K562 (cell line): ENCODE measurements at regions not wholly inside any gene's neighbourhood (a gene's known extent, or its start where the extent isn't known, plus 50 kb on each side); places are given as distances from the start of the nearest gene placed in this dataset.

ENCODE experiments used
- BHLHE40 ChIP-seq: IDR thresholded peaks from 2 replicates; pipeline ENCODE4 v1.6.1; 2011; ENCODE audit warnings: low read length, improper control_type of control experiment
- CLOCK ChIP-seq: fragments of 250-450 bp; sonication (Bioruptor Pico); IDR thresholded peaks from 2 replicates; pipeline ENCODE4 v1.4.0; 2020; ENCODE audit warnings: mild to moderate bottlenecking, moderate library complexity, borderline replicate concordance
- CREM ChIP-seq: IDR thresholded peaks from 2 replicates; pipeline ENCODE4 v1.6.1; 2014; ENCODE audit warnings: antibody characterized with exemption, low read depth
- E2F5 ChIP-seq: sonication (generic); formaldehyde crosslinking; IDR thresholded peaks from 2 replicates; pipeline ENCODE4 v1.8.0; 2022; ENCODE audit warnings: mild to moderate bottlenecking, missing genetic modification reagents
- GATAD2A ChIP-seq: fragments of 450-650 bp; IDR thresholded peaks from 2 replicates; pipeline ENCODE4 v1.6.1; 2017
- HSF4 ChIP-seq: fragments of 250-450 bp; sonication (Bioruptor Pico); IDR thresholded peaks from 2 replicates; pipeline ENCODE4 v2.1.2; 2022; ENCODE audit warnings: mild to moderate bottlenecking, moderate library complexity, borderline replicate concordance
- KHSRP ChIP-seq: fragments of 450-650 bp; IDR thresholded peaks from 2 replicates; pipeline ENCODE4 v1.6.1; 2017
- L3MBTL2 ChIP-seq: fragments of 450-650 bp; IDR thresholded peaks from 2 replicates; pipeline ENCODE4 v1.6.1; 2016; ENCODE audit warnings: mild to moderate bottlenecking, moderate library complexity
- MTA2 ChIP-seq: fragments of 450-650 bp; IDR thresholded peaks from 2 replicates; pipeline ENCODE4 v1.6.1; 2016; ENCODE audit warnings: low read depth
- NELFE ChIP-seq: IDR thresholded peaks from 2 replicates; pipeline ENCODE4 v1.6.1; 2011; ENCODE audit warnings: mild to moderate bottlenecking; ENCODE audit not compliant: insufficient read depth, insufficient read length
- NR2C1 ChIP-seq, 2 experiments: fragments of 450-650 bp; IDR thresholded peaks; 2 replicates each; pipeline ENCODE4 v1.6.1; 2017; ENCODE audit warnings: mild to moderate bottlenecking in 2 of 2, antibody characterized with exemption in 1 of 2, inconsistent platforms in 1 of 2, missing compliant biosample characterization in 1 of 2, missing genetic modification characterization in 1 of 2
- PCBP1 ChIP-seq: fragments of 200-400 bp; formaldehyde crosslinking; IDR thresholded peaks from 2 replicates; pipeline ENCODE4 v1.6.1; 2018; ENCODE audit warnings: mild to moderate bottlenecking, low read depth, low read length; ENCODE audit not compliant: poor library complexity, severe bottlenecking
- PHF21A ChIP-seq: fragments of 450-650 bp; IDR thresholded peaks from 2 replicates; pipeline ENCODE4 v1.6.1; 2017; ENCODE audit warnings: low read depth, borderline replicate concordance
- POLR2AphosphoS5 ChIP-seq: IDR thresholded peaks from 2 replicates; pipeline ENCODE4 v1.6.1; 2011; ENCODE audit warnings: mild to moderate bottlenecking, low read depth, low read length, moderate library complexity; ENCODE audit not compliant: control insufficient read depth, insufficient read depth
- RAD21 ChIP-seq, 2 experiments: fragments of 250-450 bp in 1 of 2; fragments of 450-650 bp in 1 of 2; sonication (Bioruptor Pico) in 1 of 2; formaldehyde crosslinking in 1 of 2; IDR thresholded peaks in 1 of 2; conservative IDR thresholded peaks in 1 of 2; 2 replicates each; pipeline versions ENCODE4 v1.4.0 to v1.8.0; 2020 to 2022; ENCODE audit warnings: mild to moderate bottlenecking in 2 of 2, moderate library complexity in 1 of 2
- RBBP5 ChIP-seq: fragments of 200-600 bp; sonication (generic); IDR thresholded peaks from 2 replicates; pipeline ENCODE4 v1.6.1; 2012; ENCODE audit warnings: borderline replicate concordance, mild to moderate bottlenecking, low read length, control low read depth, inconsistent platforms; ENCODE audit not compliant: insufficient read depth, poor library complexity, severe bottlenecking
- RFX1 ChIP-seq: fragments of 450-650 bp; IDR thresholded peaks from 2 replicates; pipeline ENCODE4 v1.6.1; 2016; ENCODE audit warnings: mild to moderate bottlenecking, moderate library complexity
- SAFB ChIP-seq: fragments of 200-400 bp; formaldehyde crosslinking; IDR thresholded peaks from 2 replicates; pipeline ENCODE4 v1.6.1; 2017; ENCODE audit warnings: low read depth, low read length, borderline replicate concordance
- SIN3B ChIP-seq: fragments of 450-650 bp; IDR thresholded peaks from 2 replicates; pipeline ENCODE4 v1.6.1; 2017; ENCODE audit warnings: low read depth, mild to moderate bottlenecking, moderate library complexity
- SMARCA5 ChIP-seq: fragments of 450-650 bp; IDR thresholded peaks from 2 replicates; pipeline ENCODE4 v1.6.1; 2016
- SREBF2 ChIP-seq: sonication (generic); formaldehyde crosslinking; IDR thresholded peaks from 2 replicates; pipeline ENCODE4 v1.4.0; 2020; ENCODE audit warnings: mild to moderate bottlenecking, missing genetic modification reagents
- TFAM ChIP-seq: fragments of 250-450 bp; sonication (Bioruptor Pico); conservative IDR thresholded peaks from 2 replicates; pipeline ENCODE4 v1.5.0; 2021; ENCODE audit warnings: mild to moderate bottlenecking, moderate library complexity
- TGIF2 ChIP-seq: sonication (generic); formaldehyde crosslinking; IDR thresholded peaks from 2 replicates; pipeline ENCODE4 v1.8.1; 2022; ENCODE audit warnings: mild to moderate bottlenecking, missing genetic modification reagents, moderate library complexity
- THAP7 ChIP-seq: fragments of 250-450 bp; sonication (Bioruptor Pico); IDR thresholded peaks from 2 replicates; pipeline ENCODE4 v1.5.0; 2021
- ZKSCAN3 ChIP-seq: fragments of 250-450 bp; sonication (Bioruptor Pico); IDR thresholded peaks from 2 replicates; pipeline ENCODE4 v1.4.0; 2020
- ZNF174 ChIP-seq: fragments of 250-450 bp; sonication (Bioruptor Pico); IDR thresholded peaks from 2 replicates; pipeline ENCODE4 v1.4.0; 2020; ENCODE audit warnings: mild to moderate bottlenecking

- TF ChIP-seq CREM (peak; percentile 88), PCBP1 (peak; percentile 99), POLR2AphosphoS5 (peak; percentile 100), GATAD2A (peak; percentile 92; the same call in 1 of the 2 replicates), NR2C1 (IDR thresholded peaks at IDR 0.05) (peak; percentile 39), NR2C1 (tag; IDR thresholded peaks at IDR 0.05) (peak; percentile 74), BHLHE40 (peak; percentile 99), CLOCK (CRISPR knock-in tag) (peak; percentile 88; the same call in 1 of the 2 replicates), SIN3B (no peak), MTA2 (peak; percentile 98), ZNF174 (CRISPR knock-in tag) (no peak), KHSRP (no peak; the same call in none of the 2 replicates), L3MBTL2 (peak; percentile 97), RBBP5 (peak; percentile 47), HSF4 (CRISPR knock-in tag) (no peak), SAFB (no peak; the same call in 1 of the 2 replicates), RFX1 (peak; percentile 80), PHF21A (no peak), E2F5 (CRISPR knock-in tag) (no peak), SREBF2 (CRISPR knock-in tag) (no peak), RAD21 (CRISPR knock-in tag; conservative IDR thresholded peaks at IDR 0.05 in 1 of 2, IDR thresholded peaks at IDR 0.05 in 1 of 2) (peak; percentile 51 to 72), ZKSCAN3 (CRISPR knock-in tag) (no peak), TFAM (no peak), SMARCA5 (peak; percentile 74), THAP7 (CRISPR knock-in tag) (0 out of 2 replicates have a peak, but pooled peaks have one; percentile 41), NELFE (no peak), TGIF2 (CRISPR knock-in tag) (no peak; the same call in 1 of the 2 replicates)
Measured at GRCh38 chr1:224503161-224504118, 68.8 kb upstream of the WDR26 start (continued).
